ENCODE measurements at regions not wholly inside any gene's neighbourhood (a gene's known extent, or its start where the extent isn't known, plus 50 kb on each side); places are given as distances from the start of the nearest gene placed in this dataset.

DNA sequence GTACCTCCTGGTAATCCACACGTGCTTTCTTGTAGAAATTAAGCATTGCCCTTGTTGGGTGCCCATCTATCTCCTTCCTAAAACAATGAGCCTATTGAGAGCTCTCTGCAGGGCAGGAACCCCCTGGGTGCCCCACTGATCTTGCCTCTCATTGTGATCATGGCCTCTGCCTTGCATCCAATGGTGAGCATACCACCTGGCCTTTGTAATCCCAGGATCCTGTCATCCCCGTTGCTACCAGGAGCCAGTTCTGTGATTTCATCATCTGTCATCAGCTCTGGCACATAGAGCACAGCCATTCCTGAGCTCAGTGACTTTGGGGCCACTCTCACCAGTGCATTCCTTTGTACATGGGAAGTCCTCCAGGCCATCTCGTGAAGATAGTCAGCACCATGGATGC is 381.0 kb upstream of the ID2 start:
- Mint-ChIP-seq H3K27ac (peak overlapping the region in 1 of 3 experiments; percentile 20; a peak in 1 of 7 replicates), H3K4me1 (peaks cover 24 to 33% of the 10 kb centered on the region in 2 experiments), H3K27me3 (ENCODE audit: low read depth) (peaks cover 10% of the 10 kb centered on the region), H3K4me3 (no peak overlapping the region), H3K36me3 (ENCODE audit: insufficient read depth in 1 of 3, low read depth in 3 of 3) (peaks cover 0 to 4% (median 0%) of the 10 kb centered on the region in 3 experiments; a peak in 4 of 7 replicates), H3K9me3 (peaks cover 3 to 4% of the 10 kb centered on the region in 2 experiments; a peak in 3 of 5 replicates)
- 0 out of 2 replicates have a peak, but pooled peaks cover 2% of the 10 kb centered on the region for H3K4me1 ChIP-seq (ENCODE audit: insufficient read depth, low read length)
- H4K91ac ChIP-seq (ENCODE audit: insufficient read length, low read depth, low read length), result no peak overlapping the region
- no peaks in the 10 kb centered on the region for H3K79me1 ChIP-seq (ENCODE audit: insufficient read depth, low read depth, low read length, poor library complexity, severe bottlenecking)
- H2AK5ac ChIP-seq (ENCODE audit: insufficient read length, low read length), result no peak overlapping the region
- no peak overlapping the region for H2BK120ac ChIP-seq (ENCODE audit: low read depth, low read length, poor library complexity, severe bottlenecking)
- H3K56ac ChIP-seq (ENCODE audit: insufficient read length, low read depth, low read length), result no peak overlapping the region
- WGBS (ENCODE audit: extremely low coverage, insufficient read length, low lambda C conversion rate), result no CpG with 5 or more reads among the region's 3 CpGs
- no peaks in the 10 kb centered on the region for H4K20me1 ChIP-seq (ENCODE audit: control insufficient read depth, insufficient read depth, insufficient read length)
- H3K27ac ChIP-seq (ENCODE audit: insufficient read length, low read depth, low read length), result no peak overlapping the region
- TF ChIP-seq, protein P1, sequence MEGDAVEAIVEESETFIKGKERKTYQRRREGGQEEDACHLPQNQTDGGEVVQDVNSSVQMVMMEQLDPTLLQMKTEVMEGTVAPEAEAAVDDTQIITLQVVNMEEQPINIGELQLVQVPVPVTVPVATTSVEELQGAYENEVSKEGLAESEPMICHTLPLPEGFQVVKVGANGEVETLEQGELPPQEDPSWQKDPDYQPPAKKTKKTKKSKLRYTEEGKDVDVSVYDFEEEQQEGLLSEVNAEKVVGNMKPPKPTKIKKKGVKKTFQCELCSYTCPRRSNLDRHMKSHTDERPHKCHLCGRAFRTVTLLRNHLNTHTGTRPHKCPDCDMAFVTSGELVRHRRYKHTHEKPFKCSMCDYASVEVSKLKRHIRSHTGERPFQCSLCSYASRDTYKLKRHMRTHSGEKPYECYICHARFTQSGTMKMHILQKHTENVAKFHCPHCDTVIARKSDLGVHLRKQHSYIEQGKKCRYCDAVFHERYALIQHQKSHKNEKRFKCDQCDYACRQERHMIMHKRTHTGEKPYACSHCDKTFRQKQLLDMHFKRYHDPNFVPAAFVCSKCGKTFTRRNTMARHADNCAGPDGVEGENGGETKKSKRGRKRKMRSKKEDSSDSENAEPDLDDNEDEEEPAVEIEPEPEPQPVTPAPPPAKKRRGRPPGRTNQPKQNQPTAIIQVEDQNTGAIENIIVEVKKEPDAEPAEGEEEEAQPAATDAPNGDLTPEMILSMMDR (conservative IDR thresholded peaks at IDR 0.05), result no peak
- no peak overlapping the region for H2BK15ac ChIP-seq (ENCODE audit: low read depth, low read length)
- no peak overlapping the region for H2BK12ac ChIP-seq (ENCODE audit: insufficient read length, low read depth, low read length)
- no peak overlapping the region for H3K23ac ChIP-seq (ENCODE audit: insufficient read length, low read depth, low read length)
- no peak overlapping the region for H2BK5ac ChIP-seq (ENCODE audit: insufficient read length, low read length)
- no peak overlapping the region for H4K5ac ChIP-seq (ENCODE audit: insufficient read length, low read depth, low read length)
- H3K9me3 ChIP-seq (ENCODE audit: control insufficient read depth, low read depth, low read length), result no peaks in the 10 kb centered on the region
- no peak overlapping the region for H2BK20ac ChIP-seq (ENCODE audit: low read depth, low read length, poor library complexity, severe bottlenecking)
- H3K23me2 ChIP-seq (ENCODE audit: insufficient read length, low read depth, low read length, poor library complexity, severe bottlenecking), result no peaks in the 10 kb centered on the region
- no peak overlapping the region for H3K4me2 ChIP-seq (ENCODE audit: insufficient read depth, insufficient read length, low read length)
- no peak overlapping the region for H3K4ac ChIP-seq (ENCODE audit: low read depth, low read length)
- DNase-seq, result peak; percentile 15
- H3T11ph ChIP-seq (ENCODE audit: low read length), result no peak overlapping the region
- H3K14ac ChIP-seq (ENCODE audit: insufficient read depth, low read length), result no peak overlapping the region
- H2AFZ ChIP-seq (ENCODE audit: low read length), result no peak overlapping the region
- no peak overlapping the region for H3K18ac ChIP-seq (ENCODE audit: insufficient read length, low read depth, low read length)
- no peaks in the 10 kb centered on the region for H3K27me3 ChIP-seq (ENCODE audit: insufficient read depth, low read length)
- no peaks in the 10 kb centered on the region for H3K79me2 ChIP-seq (ENCODE audit: insufficient read depth, low read length)
- no peak overlapping the region for H3K9ac ChIP-seq (ENCODE audit: extremely low read depth, insufficient read length, low read length)
- H4K8ac ChIP-seq (replicated peaks; ENCODE audit: insufficient read length, low read depth, low read length), result no peak overlapping the region

Data from H9 (cell line).